ENCODE measurements at regions not wholly inside any gene's neighbourhood (a gene's known extent, or its start where the extent isn't known, plus 50 kb on each side); places are given as distances from the start of the nearest gene placed in this dataset.

DNA sequence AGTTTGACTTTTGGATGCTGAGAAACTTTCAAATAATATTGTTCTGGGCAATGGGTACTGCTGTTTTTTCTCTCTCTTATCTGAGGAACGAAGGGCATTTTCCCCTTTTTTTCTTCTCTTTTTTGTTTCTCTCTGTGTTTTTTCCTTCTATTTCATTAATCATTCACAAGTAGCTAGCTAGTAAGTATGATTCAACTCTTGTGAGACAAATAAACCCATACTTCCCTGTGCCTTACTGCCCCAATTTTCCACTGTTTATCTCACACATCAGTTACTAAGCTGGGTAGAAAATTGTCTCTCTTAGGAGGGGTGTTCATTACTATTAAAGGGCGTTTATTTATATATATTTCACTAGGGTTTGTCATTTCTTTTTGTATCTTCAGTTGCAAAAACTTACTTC, 437.6 kb downstream of the RERGL start:
- TF ChIP-seq POLR2A (IDR thresholded peaks at IDR 0.05; ENCODE audit: low read depth, low read length) (no peak), POLR2AphosphoS5 (IDR thresholded peaks at IDR 0.05; ENCODE audit: low read depth, low read length) (no peak), TAF1 (IDR thresholded peaks at IDR 0.05; ENCODE audit: borderline replicate concordance, low read depth, low read length) (no peak)

All from GM12892 (cell line).